RPMI8226 (cell line): ENCODE measurements at regions not wholly inside any gene's neighbourhood (a gene's known extent, or its start where the extent isn't known, plus 50 kb on each side); places are given as distances from the start of the nearest gene placed in this dataset.

Experiments
- DNase-seq: peaks from one replicate; pipeline ENCODE4 v3.0.0-alpha.2; 2015

- DNase-seq, result no peak
These were observed 157.8 kb downstream of the AXIN2 start for GRCh38 chr17:65403626-65404025.

- DNase-seq, result no peak
These were observed 158.6 kb downstream of the AXIN2 start for GRCh38 chr17:65402513-65403496.

- DNase-seq, result no peak
These were observed 159.9 kb downstream of the AXIN2 start for GRCh38 chr17:65401561-65401960.

DNA sequence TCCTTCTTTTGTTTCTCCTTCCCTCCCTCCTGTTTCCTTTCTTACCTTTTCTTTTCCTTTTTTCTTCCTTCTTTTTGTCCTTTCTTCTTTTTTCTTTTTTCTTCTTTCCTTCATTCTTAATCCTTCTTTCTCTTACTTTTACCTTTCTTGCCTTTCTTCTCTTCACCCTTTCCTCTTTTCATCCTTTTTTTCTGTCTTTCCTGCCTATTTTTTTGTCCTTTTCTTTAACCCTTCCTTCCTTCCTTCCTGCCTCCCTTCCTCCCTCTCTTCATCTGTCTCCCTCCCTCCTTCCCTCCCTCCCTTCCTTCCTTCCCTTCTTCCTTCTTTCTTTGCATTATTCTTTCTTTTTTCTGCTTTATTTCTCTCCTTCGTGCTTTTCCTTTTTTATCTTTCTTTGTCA lies 160.7 kb downstream of the AXIN2 start:
- no peak for DNase-seq

- DNase-seq, result no peak
These were observed 163.2 kb downstream of the AXIN2 start for GRCh38 chr17:65398040-65398787.

DNA sequence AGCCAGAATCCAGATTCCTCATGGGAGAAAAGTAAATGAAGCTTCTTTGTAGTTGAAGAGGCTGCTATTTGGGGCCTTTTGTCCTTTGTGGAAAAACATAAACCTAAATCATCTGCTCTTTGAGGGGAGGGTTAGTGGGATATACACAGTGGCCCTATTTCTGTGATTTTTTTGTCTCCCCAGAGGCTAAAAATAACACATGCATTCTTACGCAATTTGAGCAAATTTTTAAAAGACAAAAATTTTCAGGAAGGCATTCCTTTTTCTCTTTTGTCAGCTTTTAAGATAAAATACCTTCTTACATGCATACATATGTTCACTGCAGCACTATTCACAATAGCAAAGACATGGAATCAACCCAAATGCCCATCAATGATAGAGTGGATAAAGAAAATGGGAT lies 165.5 kb downstream of the AXIN2 start:
- no peak for DNase-seq

DNA sequence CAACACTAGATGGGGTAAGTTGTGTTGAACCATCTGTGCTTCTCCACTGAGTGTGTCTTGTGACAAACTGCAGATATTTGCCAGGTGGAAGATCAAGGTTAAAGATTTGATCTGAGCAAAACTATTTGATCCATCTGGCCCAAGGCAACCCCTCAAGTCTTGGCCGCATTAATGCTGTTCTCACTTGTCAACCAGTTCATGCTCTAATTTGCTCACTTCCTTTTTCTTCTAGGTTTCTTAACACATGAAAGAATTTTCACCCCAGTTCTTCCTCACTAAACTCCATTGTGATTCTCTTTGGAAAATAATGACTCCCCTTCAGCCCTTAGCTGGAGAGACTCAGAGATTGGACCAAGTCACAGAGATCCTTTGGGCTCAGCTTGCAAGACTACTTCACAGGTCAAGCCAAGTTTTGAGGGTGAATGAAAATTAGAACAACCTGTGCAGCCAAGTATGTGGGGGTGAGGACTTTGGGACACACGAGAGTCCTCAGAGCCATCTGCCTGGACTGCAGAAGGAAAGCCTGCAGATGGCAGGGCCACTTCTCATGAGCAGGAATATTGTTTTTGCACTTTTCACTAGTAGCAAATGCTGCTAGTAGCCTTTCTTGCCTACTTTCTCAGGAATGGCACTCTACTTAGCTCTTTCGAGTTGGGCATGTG lies 166.5 kb downstream of the AXIN2 start:
- DNase-seq, result peak; percentile 6

- no peak for DNase-seq
These were observed 167.9 kb downstream of the AXIN2 start for GRCh38 chr17:65393514-65393913.

- no peak for DNase-seq
These were observed 171.5 kb downstream of the AXIN2 start for GRCh38 chr17:65389949-65390348.

- DNase-seq, result no peak
These were observed 172.0 kb downstream of the AXIN2 start for GRCh38 chr17:65389426-65389825.

- DNase-seq, result no peak
These were observed 172.5 kb downstream of the AXIN2 start for GRCh38 chr17:65388911-65389310.

- no peak for DNase-seq
These were observed 174.1 kb downstream of the AXIN2 start for GRCh38 chr17:65387322-65387721.

DNA sequence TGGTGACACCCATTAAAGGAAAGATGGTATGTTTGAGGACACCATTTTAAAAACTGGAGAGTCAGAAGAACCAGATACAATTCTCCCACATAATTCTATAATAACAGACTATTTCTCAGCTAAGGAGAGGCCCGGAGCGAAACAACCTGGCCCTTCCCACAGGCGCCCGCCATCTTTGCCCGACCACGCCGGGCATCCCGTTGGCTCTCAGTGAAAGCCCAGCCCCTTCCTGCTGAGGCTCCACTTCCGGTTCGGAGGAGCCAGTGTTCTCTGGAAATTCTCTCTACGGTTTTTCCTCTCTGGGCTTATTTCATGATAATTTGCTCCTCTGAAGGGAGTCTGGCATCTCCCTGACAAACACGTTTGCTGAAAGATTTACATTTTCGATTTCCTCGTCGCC lies 175.7 kb downstream of the AXIN2 start:
- DNase-seq, result peak; percentile 17

DNA sequence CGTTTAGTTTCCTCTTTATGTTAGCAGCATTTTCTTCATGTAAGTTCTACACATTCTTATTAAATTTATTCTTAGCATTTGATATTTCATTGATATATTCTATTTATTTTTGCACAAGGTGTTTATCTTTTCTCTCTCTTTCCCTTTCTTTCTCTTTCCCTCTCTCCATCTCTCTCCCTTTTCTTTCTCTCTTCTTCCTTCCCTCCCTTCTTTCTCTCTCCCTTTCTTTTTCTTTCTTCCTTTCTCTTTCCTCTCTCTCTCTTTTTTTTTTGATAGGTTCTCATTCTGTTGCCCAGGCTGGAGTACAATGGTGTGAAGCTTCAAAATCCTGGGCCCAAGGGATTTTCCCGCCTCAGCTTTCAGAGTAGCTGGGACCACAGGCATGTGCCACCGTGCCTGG lies 176.4 kb downstream of the AXIN2 start:
- DNase-seq, result no peak

DNA sequence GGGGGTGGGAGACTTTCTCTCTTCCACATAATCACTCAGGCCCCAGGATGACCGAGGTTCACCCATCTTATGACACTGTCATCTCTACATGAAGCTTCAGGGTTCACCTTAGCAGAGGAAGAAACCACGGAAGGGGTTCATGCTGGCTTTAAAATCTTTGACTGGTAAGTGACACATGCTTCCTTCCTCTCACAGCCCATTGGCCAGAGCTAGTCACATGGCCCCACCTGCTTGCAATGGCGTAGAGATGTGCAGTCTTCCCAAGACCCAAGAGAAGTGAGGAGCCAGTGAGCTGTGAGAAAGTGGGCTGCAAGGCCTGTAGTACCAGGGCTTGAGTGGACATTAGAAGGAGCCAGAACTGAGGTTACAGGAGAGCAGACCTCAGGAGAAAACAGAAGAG lies 180.3 kb downstream of the AXIN2 start:
- no peak for DNase-seq

GRCh38 chr17:65374966-65375365 lies 186.5 kb downstream of the AXIN2 start:
- DNase-seq, result no peak

DNA sequence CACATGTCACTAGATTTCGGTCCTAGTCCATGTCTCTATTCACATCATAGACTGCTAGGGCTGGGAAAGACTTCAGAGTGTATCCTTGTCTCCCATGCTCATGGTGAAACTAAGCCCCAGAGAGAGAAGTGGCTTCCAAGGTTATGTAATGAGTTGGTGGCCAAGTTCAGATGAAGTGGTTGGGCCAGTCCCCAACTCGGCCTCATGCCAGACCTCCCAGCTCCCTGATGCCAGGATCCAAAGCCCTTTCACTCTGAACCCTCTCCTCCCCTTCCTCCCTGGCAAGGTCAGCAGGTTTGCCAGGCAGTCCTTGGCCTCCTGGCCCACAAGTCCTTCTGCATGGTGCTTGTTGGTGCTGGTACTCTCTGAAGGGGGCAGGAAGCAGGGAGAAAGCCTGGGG lies 189.7 kb downstream of the AXIN2 start:
- no peak for DNase-seq

DNA sequence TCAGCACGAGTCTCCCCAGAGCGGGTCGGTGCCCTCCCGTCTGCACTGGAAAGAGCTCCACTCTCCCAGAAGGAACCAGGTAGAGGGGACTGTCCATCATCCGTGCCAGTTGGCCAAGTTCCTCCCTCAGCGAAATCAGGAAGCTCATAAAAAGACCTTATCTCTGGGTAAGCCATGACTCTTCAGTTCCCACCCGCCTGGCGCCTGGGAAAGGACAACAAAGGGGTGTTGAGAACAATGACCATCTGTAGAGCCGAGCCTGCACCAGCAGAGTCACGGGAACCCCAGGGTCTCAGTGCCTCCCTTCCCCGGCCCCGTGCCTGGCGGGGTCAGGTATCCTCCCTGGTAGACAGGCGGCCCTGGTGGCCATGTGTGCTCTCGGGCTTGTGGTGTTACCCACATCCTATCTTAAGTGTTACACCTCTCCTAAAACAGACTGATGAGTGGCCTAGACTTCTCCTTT lies 190.7 kb downstream of the AXIN2 start:
- no peak for DNase-seq

- DNase-seq, result no peak
These were observed 193.1 kb downstream of the AXIN2 start for GRCh38 chr17:65368341-65368740.

- no peak for DNase-seq
These were observed 195.2 kb downstream of the AXIN2 start for GRCh38 chr17:65366102-65366844.

GRCh38 chr17:65365169-65365568 lies 196.3 kb downstream of the AXIN2 start:
- DNase-seq, result no peak

GRCh38 chr17:65364438-65364837 lies 197.0 kb downstream of the AXIN2 start:
- DNase-seq, result no peak

DNA sequence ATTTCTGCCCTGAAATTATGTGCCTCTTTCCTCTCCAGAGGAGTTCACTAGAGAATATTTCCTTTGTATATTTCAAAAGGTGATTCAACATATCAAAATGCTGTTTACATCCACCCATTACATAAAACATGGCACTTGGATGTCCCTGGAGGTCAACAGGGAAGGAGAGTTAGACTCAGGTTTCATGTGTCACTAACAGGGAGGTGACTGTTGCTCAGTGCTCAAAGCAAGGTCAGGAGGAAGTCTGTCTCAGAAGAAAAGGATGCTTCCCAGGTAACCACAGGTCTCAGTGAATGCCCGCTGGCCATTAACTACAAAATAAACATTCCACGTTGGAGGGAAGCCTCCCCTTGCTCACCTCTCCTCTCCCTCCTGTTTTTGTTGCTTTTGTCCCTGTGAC lies 198.6 kb downstream of the AXIN2 start:
- no peak for DNase-seq
